HG03571 (cell line): ENCODE measurements at regions not wholly inside any gene's neighbourhood (a gene's known extent, or its start where the extent isn't known, plus 50 kb on each side); places are given as distances from the start of the nearest gene placed in this dataset.

Source experiments
- ATAC-seq: cut with Tn5 transposase; IDR thresholded peaks from one replicate; pipeline ENCODE4 v1.9.1; 2021; ENCODE audit not compliant: unreplicated experiment

DNA sequence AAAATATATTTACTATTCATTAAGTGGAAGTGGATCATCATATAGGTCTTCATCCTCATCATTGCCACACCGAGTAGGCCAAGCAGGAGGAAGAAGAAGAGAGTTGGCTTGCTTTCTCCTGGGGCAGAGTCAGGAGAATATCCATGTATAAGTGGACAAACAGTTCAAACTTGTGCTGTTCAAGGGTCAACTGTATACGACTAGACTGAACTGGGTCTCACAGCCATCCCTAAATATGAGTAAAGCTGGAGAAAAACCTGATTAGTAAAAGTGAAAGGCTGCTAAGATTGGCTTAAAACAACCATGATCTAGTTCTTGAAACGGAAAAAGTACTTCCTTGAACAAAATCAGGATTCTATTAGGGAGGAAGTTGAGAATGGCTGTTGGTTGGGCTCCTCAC lies 276.7 kb upstream of the ADRA1B start:
- no peak for ATAC-seq

DNA sequence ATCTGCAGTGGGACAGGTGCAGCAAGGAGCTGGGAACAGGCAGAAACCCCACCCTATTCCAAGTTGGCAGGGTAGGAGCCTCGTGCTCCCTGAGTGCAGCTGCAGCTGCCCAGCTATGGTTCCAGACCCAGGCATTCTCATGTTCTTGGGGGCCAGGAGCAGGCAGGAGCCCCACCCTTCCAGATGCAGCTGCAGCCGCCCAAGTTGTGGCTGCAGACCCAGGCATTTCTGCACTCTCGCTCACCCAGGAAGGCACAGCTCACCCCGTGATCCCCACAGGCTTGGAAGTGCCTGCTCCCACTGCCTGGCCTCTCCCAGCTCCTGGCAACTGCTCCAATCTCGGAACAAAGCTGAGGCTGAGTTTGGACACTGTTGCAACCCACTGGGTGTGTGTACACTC lies 275.8 kb upstream of the ADRA1B start:
- no peak for ATAC-seq

- ATAC-seq = no peak
These were observed 275.4 kb upstream of the ADRA1B start for GRCh38 chr5:159640921-159641320.

DNA sequence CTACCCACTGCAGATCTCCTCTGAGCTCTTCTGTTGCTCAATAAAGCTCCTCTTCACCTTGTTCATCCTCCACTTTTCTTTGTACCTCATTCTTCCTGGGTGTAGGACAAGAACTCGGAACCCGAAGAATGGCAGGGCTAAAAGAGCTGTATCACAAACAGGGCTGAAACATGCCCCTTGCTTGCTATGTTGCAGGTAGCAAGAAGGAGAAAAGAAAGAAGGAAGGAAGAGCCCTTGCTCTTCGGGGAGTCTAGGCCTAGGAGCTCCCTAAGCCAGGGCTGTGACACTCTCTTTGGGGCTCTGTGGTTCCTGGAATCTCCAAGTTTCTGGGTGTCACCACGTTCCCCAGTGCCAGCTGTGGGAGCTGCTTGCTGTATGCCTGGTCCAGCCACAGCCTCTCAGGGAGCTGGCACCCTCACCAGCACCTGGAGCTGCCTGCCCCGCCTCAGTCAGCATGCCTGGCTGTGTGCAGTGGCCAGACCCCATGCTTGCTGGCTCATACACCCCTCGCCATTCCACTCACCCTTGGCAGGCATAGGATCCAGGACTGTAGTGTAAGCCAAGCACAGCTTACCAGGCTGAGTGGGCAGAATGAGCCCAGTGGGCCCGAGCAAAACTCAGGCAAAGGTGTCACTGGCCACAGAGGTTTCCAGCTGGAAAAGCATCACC lies 274.8 kb upstream of the ADRA1B start:
- ATAC-seq = no peak

GRCh38 chr5:159642379-159642778 lies 273.9 kb upstream of the ADRA1B start:
- ATAC-seq = no peak

DNA sequence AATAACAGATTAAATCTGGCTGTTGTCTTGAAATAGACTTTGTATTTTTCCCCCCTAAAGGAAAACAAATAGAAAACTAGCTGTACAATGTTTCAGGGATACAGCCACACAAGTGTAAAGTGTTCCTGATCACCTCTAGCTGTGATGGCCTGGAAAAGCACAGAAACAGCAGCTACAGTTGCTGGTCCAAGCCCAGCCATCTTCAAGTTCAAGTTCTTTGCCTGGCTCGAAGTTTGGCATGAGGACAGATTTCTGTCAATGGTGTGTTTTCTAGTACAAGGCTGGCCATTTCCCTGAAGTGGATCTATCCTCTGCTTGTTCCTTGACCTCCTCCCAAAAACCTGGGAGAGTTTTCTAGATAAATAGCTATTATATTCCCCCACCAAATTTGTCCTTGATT lies 272.2 kb upstream of the ADRA1B start:
- ATAC-seq = no peak

GRCh38 chr5:159645179-159645846 lies 271.0 kb upstream of the ADRA1B start:
- no peak for ATAC-seq

DNA sequence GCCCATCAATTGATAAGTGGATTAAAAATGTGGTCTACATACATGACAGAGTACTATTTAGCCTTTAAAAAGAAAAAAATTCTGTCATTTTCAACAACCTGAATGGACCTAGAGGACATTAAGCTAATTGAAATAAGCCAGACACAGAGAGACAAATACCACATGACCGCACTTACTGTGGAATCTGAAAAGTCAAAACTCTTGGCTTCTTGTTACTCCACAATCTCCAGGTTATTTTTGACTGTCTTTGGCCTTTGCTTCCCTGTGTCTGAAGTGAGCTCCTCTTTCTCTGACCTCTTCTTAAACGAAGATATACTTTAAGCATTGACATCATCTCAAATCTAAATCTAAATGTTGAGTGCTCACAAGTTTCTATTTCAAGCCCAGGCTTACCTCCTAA lies 265.5 kb upstream of the ADRA1B start:
- ATAC-seq = no peak

DNA sequence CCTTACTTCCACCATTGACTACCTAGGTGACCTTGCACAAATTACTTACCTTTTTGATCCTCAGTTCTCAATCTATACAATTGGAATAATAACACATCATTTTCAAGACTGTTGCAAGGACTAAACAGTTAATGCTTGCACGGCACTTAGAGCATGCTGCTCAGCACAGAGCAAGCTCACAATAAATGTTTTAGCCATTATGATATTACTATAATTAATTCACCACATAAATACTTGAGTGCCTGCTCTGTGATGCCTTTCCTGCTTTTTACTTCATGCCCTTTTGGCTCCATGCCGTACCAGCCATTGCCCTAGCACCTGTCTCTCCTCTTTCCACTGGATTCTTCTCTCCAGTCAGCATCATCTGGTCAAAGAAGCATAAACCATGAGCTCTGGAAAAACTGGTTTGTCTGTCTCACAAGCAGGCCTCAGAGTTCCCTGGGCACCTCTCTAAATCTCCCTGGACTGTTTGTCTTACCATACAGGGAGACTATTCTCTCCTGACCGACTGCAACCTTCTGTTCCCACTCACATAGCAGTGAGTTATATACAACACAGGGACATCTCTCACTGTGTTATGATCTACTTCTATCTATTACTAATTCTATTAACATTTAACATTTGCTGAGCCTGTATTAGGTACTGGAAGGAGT lies 260.4 kb upstream of the ADRA1B start:
- no peak for ATAC-seq

DNA sequence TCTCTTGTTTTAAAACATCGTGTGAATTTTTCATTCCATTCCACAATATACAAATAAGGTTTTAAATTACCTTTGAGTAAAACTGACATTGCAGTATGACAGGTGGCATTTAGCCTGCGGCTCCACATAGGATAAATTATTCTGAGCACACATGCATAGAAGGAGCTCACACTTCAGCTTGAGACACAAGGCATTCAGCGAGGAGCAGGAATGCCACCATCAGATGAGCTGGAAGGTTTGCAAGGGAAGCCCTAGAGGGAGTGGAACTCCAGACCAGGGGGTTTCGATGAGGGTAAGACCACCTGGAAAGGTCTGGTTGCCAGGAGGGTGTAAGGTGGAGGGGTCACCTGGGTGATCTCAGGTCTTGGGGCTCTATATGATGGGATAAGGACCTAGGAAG lies 259.0 kb upstream of the ADRA1B start:
- no peak for ATAC-seq

GRCh38 chr5:159657771-159658170 lies 258.5 kb upstream of the ADRA1B start:
- no peak for ATAC-seq

GRCh38 chr5:159658266-159658925 lies 257.9 kb upstream of the ADRA1B start:
- no peak for ATAC-seq

- ATAC-seq = no peak
These were observed 255.9 kb upstream of the ADRA1B start for GRCh38 chr5:159660401-159660800.

DNA sequence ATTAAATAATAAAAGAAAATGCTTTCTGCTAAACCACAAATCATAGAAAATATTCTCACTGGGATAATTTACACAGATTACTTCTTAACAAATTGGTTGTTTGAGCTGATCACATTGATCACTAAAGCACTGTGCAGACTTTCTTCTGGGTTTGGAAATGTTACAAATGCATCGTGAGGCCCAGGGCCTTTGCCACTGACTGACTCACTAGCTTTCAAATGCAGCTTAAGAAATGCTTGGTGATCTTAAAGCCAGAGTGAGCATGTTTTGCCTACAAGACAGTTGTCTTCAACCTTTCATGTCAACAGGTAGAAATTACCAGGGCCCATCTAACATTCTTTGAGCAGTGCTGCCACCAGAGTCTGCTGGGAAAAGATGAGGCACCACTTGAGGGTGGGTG lies 252.3 kb upstream of the ADRA1B start:
- ATAC-seq = no peak

- ATAC-seq = no peak
These were observed 249.0 kb upstream of the ADRA1B start for GRCh38 chr5:159667286-159667685.

DNA sequence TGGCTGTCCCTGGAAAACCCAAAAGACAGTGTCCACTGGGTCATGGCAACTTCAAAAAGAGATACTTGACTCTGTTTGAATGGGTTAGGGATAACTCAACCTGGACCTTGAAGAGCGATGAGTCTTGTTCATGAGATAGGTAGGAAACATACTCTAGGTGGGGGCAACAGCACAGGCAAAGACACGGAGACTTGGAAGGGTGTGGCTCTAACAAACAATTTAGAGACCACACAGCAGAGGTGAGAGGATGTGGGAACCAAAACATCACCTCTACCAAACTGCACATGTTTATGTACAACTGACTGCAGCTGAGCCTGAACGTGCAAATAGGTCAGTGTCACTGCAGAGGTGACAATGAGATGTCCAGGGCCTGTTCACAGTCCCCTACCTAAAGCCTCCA lies 247.7 kb upstream of the ADRA1B start:
- no peak for ATAC-seq

GRCh38 chr5:159669559-159669958 lies 246.7 kb upstream of the ADRA1B start:
- ATAC-seq = no peak

- ATAC-seq = no peak
These were observed 244.4 kb upstream of the ADRA1B start for GRCh38 chr5:159671886-159672285.

DNA sequence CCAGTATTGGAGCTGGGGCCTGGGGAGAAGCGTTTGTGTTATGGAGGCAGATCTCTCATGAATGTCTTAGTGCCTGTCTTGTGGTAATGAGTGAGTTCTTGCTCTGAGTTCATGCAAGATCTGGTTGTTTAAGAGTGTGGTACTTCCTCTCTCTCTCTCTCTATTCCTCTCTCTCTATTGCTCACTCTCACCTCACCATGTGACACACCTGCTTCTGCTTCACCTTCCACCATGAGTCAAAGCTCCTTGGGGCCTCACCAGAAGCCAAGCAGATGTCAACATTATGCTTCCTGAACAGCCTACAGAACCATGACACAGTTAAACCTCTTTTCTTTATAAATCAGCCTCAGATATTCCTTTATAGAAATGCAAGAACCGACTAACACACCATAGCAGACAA lies 242.7 kb upstream of the ADRA1B start:
- no peak for ATAC-seq

DNA sequence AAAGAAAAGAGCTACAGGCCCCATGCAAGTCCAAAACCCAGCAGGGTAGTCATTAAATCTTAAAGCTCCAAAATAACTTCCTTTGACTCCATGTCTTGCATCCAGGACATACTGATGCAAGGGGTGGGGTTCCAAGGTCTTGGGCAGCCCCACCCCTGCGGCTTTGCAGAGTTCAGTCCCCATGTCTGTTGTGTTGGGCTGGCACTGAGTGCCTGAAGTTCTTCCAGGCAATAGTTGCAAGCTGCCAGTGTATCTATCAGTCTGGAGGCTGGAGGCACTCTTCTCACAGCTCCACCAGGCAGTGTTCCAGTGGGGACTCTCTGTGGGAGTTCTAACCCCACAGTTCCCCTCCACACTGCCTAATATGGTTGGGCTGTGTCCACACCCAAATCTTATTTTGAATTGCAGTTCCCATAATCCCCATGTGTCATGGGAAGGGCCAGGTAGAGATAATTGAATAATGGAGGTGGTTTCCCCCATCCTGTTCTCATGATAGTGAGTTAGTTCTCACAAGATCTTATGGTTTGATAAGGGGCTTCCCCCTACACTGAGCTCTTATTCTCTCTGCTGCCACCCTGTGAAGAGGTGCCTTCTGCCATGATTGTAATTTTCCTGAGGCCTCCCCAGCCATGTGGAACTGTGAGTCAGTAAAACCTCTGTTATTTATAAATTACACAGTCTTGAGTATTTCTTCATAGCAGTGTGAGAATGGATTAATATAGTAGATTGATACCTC lies 237.5 kb upstream of the ADRA1B start:
- ATAC-seq = no peak

DNA sequence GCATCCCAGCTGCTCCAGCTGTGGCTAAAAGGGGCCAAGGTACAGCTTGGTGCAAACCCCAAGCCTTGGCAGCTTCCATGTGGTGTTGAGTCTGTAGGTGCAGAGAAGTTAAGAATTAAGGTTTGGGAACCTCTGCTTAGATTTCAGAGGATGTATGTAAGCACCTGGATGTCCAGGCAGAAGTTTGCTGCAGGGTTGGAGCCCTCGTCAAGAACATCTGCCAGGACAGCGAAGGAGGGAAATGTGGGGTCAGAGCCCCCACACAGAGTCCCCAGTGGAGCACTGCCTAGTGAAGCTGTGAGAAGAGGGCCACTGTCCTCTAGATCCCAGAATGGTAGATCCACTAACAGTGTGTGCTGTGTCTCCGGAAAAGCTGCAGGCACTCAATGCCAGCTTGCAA lies 236.2 kb upstream of the ADRA1B start:
- no peak for ATAC-seq
